Activated CD4-positive, alpha-beta memory T cell treated with anti-CD3 and anti-CD28 coated beads, Interleukin-2, amount 10 ng/mL, durations not matched to agents 7 days and 5 days (primary cell): ENCODE measurements at regions not wholly inside any gene's neighbourhood (a gene's known extent, or its start where the extent isn't known, plus 50 kb on each side); places are given as distances from the start of the nearest gene placed in this dataset.

ENCODE experiments used
- CTCF ChIA-PET: fragments of 350-600 bp; sonication (Branson Sonifier 250); formaldehyde crosslinking; loops from one replicate; lab custom pipeline; 2021; ENCODE audit warnings: antibody characterized with exemption, inconsistent platforms; lab: Charles Lee
- POLR2A ChIA-PET: fragments of 350-600 bp; sonication (Branson Sonifier 250); formaldehyde crosslinking; loops from one replicate; lab custom pipeline; 2021; ENCODE audit warnings: antibody characterized with exemption; lab: Charles Lee
- DNase-seq: peaks from one replicate; pipeline ENCODE4 v3.0.0-alpha.2; 2020
- H3K27ac Mint-ChIP-seq: one replicate; pipeline ENCODE4 v1.8.0; 2021; ENCODE audit warnings: mild to moderate bottlenecking, mixed read lengths
- H3K27me3 Mint-ChIP-seq: one replicate; pipeline ENCODE4 v1.8.0; 2021; ENCODE audit warnings: mixed read lengths
- H3K36me3 Mint-ChIP-seq: one replicate; pipeline ENCODE4 v1.8.0; 2021; ENCODE audit warnings: low read depth, mixed read lengths
- H3K4me1 Mint-ChIP-seq: one replicate; pipeline ENCODE4 v1.8.0; 2021; ENCODE audit warnings: mixed read lengths
- H3K4me3 Mint-ChIP-seq: one replicate; pipeline ENCODE4 v1.8.0; 2021; ENCODE audit warnings: mild to moderate bottlenecking, mixed read lengths
- H3K9me3 Mint-ChIP-seq: one replicate; pipeline ENCODE4 v1.8.0; 2021; ENCODE audit warnings: mixed read lengths

- no peak overlapping the region for H3K4me3 Mint-ChIP-seq
- no peak overlapping the region for H3K27ac Mint-ChIP-seq
- H3K9me3 Mint-ChIP-seq: no peaks in the 10 kb centered on the region
- no peaks in the 10 kb centered on the region for H3K27me3 Mint-ChIP-seq
- ChIA-PET CTCF (no interaction called here), POLR2A (no interaction called here)
- H3K4me1 Mint-ChIP-seq: no peaks in the 10 kb centered on the region
- no peaks in the 10 kb centered on the region for H3K36me3 Mint-ChIP-seq
- no peak for DNase-seq
Observed at GRCh38 chr20:25135031-25135430, 53.1 kb upstream of the VSX1 start.

DNA sequence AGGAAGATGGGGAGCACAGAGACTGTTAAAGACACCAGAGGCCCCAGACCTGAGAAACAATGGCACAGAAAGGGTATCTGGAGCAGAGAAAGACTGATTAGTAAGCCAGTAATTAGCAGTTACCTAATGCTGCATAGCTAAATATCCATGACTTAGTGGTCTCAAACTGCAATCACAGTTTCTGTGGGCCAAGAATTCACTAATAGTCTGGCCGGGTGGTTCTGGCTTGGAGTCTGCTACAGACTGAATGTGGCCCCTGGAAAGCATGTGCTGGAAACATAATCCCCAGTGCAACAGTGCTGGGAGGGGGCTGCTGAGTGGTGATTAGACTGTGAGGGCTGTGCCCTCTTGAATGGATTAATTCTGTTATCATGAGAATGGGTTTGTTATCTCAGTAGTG lies 54.1 kb upstream of the VSX1 start:
- Mint-ChIP-seq H3K27ac (no peak overlapping the region), H3K4me1 (no peaks in the 10 kb centered on the region), H3K27me3 (no peaks in the 10 kb centered on the region), H3K36me3 (no peaks in the 10 kb centered on the region), H3K4me3 (no peak overlapping the region), H3K9me3 (no peaks in the 10 kb centered on the region)
- CTCF ChIA-PET: no interaction called here
- POLR2A ChIA-PET: no interaction called here
- DNase-seq: no peak

DNA sequence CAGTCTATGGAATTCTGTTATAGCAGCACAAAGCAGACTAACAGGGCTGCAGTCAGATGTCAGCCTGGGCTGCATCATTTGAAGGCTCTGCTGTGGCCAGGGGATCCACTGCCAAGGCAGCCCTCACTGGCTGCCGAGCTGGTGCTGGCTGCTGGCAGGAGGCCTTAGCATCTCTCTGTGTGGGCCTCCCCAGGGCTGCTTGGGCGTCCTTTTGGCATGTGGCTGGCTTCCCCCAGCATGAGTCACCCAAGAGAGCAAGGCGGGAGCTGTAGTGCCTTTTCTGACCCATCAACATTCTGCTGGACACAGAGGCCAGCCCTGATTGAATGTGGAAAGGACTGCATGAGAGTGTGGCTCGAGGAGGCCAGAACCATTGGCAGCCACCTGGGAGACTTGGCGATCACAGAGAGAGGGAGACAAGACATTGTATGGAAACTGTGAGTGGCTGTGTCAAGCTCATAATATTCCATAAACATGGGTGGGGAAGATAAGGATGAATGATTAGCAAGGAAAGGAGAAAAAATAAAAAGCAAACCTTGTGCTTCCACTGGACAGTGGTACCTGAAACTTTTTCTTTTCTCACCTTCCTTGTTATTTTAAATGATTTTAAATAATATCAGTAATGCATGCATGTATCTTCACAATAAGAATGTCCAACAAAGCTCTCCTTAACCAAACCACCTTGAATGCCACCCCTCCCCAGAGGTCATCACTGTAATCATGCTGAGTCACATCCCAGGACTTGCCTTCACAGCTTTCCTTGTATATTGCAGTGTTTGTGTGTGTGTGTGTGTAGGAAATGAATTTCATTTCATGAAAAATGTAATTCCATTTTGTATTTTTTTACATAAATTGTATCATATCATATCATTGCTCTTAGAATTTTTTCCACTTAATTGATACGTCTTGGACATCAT lies 55.0 kb upstream of the VSX1 start:
- Mint-ChIP-seq H3K9me3 (no peaks in the 10 kb centered on the region), H3K4me3 (no peak overlapping the region), H3K4me1 (no peaks in the 10 kb centered on the region), H3K27ac (no peak overlapping the region), H3K27me3 (no peaks in the 10 kb centered on the region), H3K36me3 (no peaks in the 10 kb centered on the region)
- DNase-seq: no peak
- ChIA-PET CTCF (no interaction called here), POLR2A (no interaction called here)

- Mint-ChIP-seq H3K4me3 (no peak overlapping the region), H3K9me3 (no peaks in the 10 kb centered on the region), H3K27me3 (no peaks in the 10 kb centered on the region), H3K36me3 (no peaks in the 10 kb centered on the region), H3K27ac (no peak overlapping the region), H3K4me1 (no peaks in the 10 kb centered on the region)
- no peak for DNase-seq
- CTCF ChIA-PET: no interaction called here
- POLR2A ChIA-PET: no interaction called here
Observed at GRCh38 chr20:25139029-25139705, 56.3 kb upstream of the ENTPD6 start.

- ChIA-PET CTCF (interaction anchor here (0.6 kb wide), 1 partner anchor 15 kb away, joined by 3 read pairs; no protein-coding TSS in a partner anchor), POLR2A (no interaction called here)
- Mint-ChIP-seq H3K27me3 (peaks cover 6% of the 10 kb centered on the region), H3K9me3 (no peaks in the 10 kb centered on the region), H3K27ac (no peak overlapping the region), H3K4me3 (no peak overlapping the region), H3K4me1 (no peaks in the 10 kb centered on the region), H3K36me3 (no peaks in the 10 kb centered on the region)
- no peak for DNase-seq
Observed at GRCh38 chr20:25140968-25141367, 54.5 kb upstream of the ENTPD6 start.

DNA sequence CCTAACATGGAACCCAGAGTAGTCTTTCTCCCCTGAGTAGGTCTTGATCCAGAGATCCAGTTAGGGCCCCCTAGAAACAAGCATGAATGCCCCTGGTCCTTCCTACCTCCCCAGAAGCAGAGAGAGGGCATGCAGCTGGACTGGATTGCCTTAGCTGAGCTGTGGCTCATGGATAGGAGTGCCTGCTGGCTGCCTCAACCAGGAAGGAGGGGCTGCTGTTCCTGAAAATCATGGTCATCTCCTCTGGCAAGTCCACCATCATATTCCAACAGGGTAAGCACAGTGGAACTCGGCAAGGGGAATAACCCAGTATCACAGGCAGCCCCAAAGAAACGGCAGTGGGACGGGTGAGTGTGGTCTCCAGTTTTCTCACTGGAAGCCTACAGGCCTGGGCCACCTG lies 53.1 kb upstream of the ENTPD6 start:
- ChIA-PET CTCF (no interaction called here), POLR2A (no interaction called here)
- no peak overlapping the region for H3K4me3 Mint-ChIP-seq
- no peaks in the 10 kb centered on the region for H3K36me3 Mint-ChIP-seq
- H3K27ac Mint-ChIP-seq: no peak overlapping the region
- H3K27me3 Mint-ChIP-seq: peaks cover 6% of the 10 kb centered on the region
- H3K4me1 Mint-ChIP-seq: no peaks in the 10 kb centered on the region
- H3K9me3 Mint-ChIP-seq: no peaks in the 10 kb centered on the region
- DNase-seq: no peak

DNA sequence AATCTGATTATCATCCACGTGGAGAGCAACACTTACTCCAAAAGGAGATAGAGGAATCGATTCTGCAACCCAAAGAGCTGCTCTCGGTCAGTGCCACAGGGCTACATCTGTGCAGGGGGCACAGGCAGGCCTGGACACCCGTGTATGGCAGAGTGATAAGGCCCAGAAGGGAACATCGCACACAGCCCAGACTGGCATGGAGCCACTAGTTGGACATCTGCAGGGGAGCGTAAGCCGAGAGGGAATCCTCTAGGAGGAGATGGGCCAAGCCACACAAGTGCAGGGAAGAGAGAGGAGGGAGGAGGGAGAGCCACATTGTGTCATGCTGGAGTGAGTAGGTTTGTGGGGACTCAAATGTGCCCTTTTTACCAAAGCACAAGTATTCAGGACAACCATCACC lies 50.4 kb upstream of the ENTPD6 start:
- ChIA-PET CTCF (no interaction called here), POLR2A (no interaction called here)
- H3K4me1 Mint-ChIP-seq: peaks cover 4% of the 10 kb centered on the region
- no peak overlapping the region for H3K4me3 Mint-ChIP-seq
- no peak overlapping the region for H3K27ac Mint-ChIP-seq
- DNase-seq: no peak
- no peaks in the 10 kb centered on the region for H3K9me3 Mint-ChIP-seq
- H3K27me3 Mint-ChIP-seq: peaks cover 13% of the 10 kb centered on the region
- H3K36me3 Mint-ChIP-seq: no peaks in the 10 kb centered on the region
